ENCODE measurements at regions not wholly inside any gene's neighbourhood (a gene's known extent, or its start where the extent isn't known, plus 50 kb on each side); places are given as distances from the start of the nearest gene placed in this dataset.
"Not testable (repeated sequence)": the region's sequence is repeated elsewhere in the genome, so short reads cannot be mapped to it uniquely, and the experiment has no call there.

DNA sequence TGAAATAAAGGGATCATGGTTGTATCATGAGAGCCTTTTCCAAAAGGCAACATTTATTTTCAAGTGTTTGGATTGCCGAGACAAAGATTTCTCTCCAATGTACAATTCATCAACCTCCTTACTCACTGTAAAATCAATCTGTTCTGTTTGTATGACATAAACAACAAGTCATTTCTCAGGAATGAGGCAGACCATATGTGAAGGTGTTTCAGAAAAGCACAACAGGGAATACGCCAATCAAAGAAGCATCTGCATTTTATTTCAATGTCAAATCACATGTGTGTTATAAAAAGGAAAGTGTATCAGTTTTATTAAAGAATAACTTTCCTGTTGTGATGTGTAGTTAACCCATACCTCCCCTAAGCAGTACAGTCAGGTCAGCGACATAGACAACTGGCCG is 653.7 kb downstream of the TFAP2A start:
- intact Hi-C loops (cut with DNase I) = no loop called here
- DNase-seq (ENCODE audit: low spot score in 2 of 2) = no peak
- Histone ChIP-seq H3K36me3 (no peaks in the 10 kb centered on the region), H3K27ac (no peak overlapping the region), H3K4me1 (no peaks in the 10 kb centered on the region), H3K27me3 (no peaks in the 10 kb centered on the region), H3K9me3 (no peaks in the 10 kb centered on the region), H3K4me3 (no peak overlapping the region)
- TF ChIP-seq CTCF (IDR thresholded peaks at IDR 0.05) = no peak

GRCh38 chr6:9754515-9754914 is 660.4 kb downstream of the TFAP2A start:
- TF ChIP-seq CTCF (IDR thresholded peaks at IDR 0.05) = no peak
- Histone ChIP-seq H3K27ac (no peak overlapping the region), H3K27me3 (no peaks in the 10 kb centered on the region), H3K4me1 (no peaks in the 10 kb centered on the region), H3K4me3 (no peak overlapping the region), H3K9me3 (no peaks in the 10 kb centered on the region), H3K36me3 (no peaks in the 10 kb centered on the region)
- no peak for DNase-seq (ENCODE audit: low spot score in 2 of 2)
- intact Hi-C loops (cut with DNase I) = no loop called here

DNA sequence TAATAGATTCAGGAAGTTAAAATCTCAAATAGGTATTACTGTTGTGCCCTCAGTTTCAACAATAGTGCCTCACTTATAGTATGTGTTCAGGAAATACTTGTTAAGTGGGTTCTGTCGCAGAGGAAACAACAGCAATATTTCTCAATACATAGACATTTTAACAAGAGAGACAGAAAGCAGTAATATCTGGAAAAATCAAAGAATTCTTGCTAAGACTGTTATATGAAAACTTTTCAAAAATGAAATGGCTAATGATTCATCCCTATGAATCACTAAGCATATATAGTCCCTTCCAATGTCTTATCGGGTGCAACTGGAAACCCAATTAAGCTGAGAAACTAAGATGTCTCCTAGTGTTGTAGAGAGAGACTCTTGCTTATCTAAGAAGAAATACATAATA is 668.9 kb downstream of the TFAP2A start:
- no peaks in the 10 kb centered on the region for H3K4me1 ChIP-seq

DNA sequence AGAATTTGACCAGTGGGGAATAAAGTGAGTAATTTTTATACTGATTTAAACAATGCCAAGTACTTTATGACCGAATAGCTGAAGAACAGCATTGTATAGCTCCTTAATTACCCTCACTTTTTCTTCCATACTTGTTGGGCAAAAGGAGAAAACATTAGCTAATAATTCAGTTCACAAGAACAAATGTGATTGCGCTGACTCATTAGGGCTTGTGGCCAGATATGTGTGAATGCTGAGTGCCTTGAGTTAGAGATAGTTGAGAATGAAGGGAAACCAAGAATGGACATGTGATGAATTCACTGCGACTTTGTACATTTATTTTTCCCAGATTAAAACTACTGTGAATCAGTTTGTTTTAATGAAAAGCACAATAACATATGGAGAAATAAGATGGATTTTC is 669.4 kb downstream of the TFAP2A start:
- intact Hi-C loops (cut with DNase I) = no loop called here
- no peaks in the 10 kb centered on the region for H3K9me3 ChIP-seq
- no peaks in the 10 kb centered on the region for H3K27me3 ChIP-seq
- no peaks in the 10 kb centered on the region for H3K4me1 ChIP-seq
- H3K4me3 ChIP-seq = no peak overlapping the region
- no peak for TF ChIP-seq CTCF (IDR thresholded peaks at IDR 0.05)
- DNase-seq (ENCODE audit: low spot score in 2 of 2) = no peak
- no peaks in the 10 kb centered on the region for H3K36me3 ChIP-seq
- no peak overlapping the region for H3K27ac ChIP-seq

More for the DNA sequence above, 668.9 kb downstream of the TFAP2A start:
- DNase-seq (ENCODE audit: low spot score in 2 of 2) = no peak
- Histone ChIP-seq H3K27ac (no peak overlapping the region), H3K36me3 (no peaks in the 10 kb centered on the region), H3K27me3 (no peaks in the 10 kb centered on the region), H3K4me3 (no peak overlapping the region), H3K9me3 (no peaks in the 10 kb centered on the region)
- intact Hi-C loops (cut with DNase I) = no loop called here
- no peak for TF ChIP-seq CTCF (IDR thresholded peaks at IDR 0.05)

GRCh38 chr6:9744119-9744518 is 670.8 kb downstream of the TFAP2A start:
- Histone ChIP-seq H3K4me3 (no peak overlapping the region), H3K9me3 (no peaks in the 10 kb centered on the region), H3K36me3 (no peaks in the 10 kb centered on the region), H3K27ac (no peak overlapping the region), H3K27me3 (no peaks in the 10 kb centered on the region), H3K4me1 (no peaks in the 10 kb centered on the region)
- no peak for TF ChIP-seq CTCF (IDR thresholded peaks at IDR 0.05)
- intact Hi-C loops (cut with DNase I) = no loop called here
- DNase-seq (ENCODE audit: low spot score in 2 of 2) = no peak

- Histone ChIP-seq H3K4me3 (no peak overlapping the region), H3K27me3 (no peaks in the 10 kb centered on the region), H3K36me3 (no peaks in the 10 kb centered on the region), H3K27ac (no peak overlapping the region), H3K9me3 (no peaks in the 10 kb centered on the region), H3K4me1 (no peaks in the 10 kb centered on the region)
- no peak for DNase-seq (ENCODE audit: low spot score in 2 of 2)
- intact Hi-C loops (cut with DNase I) = no loop called here
- TF ChIP-seq CTCF (IDR thresholded peaks at IDR 0.05) = no peak
These were observed 682.8 kb downstream of the TFAP2A start for GRCh38 chr6:9732056-9732455.

- H3K27me3 ChIP-seq; H3K36me3 ChIP-seq; H3K9me3 ChIP-seq; H3K4me1 ChIP-seq; DNase-seq (ENCODE audit: low spot score in 2 of 2); intact Hi-C loops (cut with DNase I); H3K27ac ChIP-seq; H3K4me3 ChIP-seq: not testable (repeated sequence)
These were observed 689.1 kb downstream of the TFAP2A start for GRCh38 chr6:9725776-9726175.

Measured in ascending aorta (tissue), 2 donors.